ENCODE measurements at regions not wholly inside any gene's neighbourhood (a gene's known extent, or its start where the extent isn't known, plus 50 kb on each side); places are given as distances from the start of the nearest gene placed in this dataset.

- H3K27ac ChIP-seq = no peak overlapping the region
- TF ChIP-seq, protein P1, sequence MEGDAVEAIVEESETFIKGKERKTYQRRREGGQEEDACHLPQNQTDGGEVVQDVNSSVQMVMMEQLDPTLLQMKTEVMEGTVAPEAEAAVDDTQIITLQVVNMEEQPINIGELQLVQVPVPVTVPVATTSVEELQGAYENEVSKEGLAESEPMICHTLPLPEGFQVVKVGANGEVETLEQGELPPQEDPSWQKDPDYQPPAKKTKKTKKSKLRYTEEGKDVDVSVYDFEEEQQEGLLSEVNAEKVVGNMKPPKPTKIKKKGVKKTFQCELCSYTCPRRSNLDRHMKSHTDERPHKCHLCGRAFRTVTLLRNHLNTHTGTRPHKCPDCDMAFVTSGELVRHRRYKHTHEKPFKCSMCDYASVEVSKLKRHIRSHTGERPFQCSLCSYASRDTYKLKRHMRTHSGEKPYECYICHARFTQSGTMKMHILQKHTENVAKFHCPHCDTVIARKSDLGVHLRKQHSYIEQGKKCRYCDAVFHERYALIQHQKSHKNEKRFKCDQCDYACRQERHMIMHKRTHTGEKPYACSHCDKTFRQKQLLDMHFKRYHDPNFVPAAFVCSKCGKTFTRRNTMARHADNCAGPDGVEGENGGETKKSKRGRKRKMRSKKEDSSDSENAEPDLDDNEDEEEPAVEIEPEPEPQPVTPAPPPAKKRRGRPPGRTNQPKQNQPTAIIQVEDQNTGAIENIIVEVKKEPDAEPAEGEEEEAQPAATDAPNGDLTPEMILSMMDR (conservative IDR thresholded peaks at IDR 0.05) = no peak
Measured at GRCh38 chr12:91561301-91561957, 378.8 kb upstream of the DCN start.

DNA sequence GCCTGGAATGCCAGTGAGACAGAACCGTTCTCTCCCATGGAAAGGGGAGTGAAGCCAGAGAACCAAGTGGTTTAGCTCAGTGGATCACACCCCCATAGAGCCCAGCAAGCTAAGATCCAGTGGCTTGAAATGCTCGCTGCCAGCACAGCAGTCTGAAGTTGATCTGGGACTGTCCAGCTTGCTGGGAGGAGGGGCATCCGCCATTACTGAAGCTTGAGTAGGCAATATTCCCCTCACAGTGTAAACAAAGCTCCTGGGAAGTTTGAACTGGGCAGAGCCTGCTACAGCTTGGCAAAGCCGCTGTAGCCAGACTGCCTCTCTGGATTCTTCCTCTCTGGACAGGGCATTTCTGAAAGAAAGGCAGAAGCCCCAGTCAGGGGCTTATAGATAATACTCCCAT, 374.3 kb upstream of the DCN start:
- TF ChIP-seq, protein P1 (conservative IDR thresholded peaks at IDR 0.05) = no peak
- H3K27ac ChIP-seq = no peak overlapping the region

- TF ChIP-seq, protein P1 (conservative IDR thresholded peaks at IDR 0.05) = no peak
- H3K27ac ChIP-seq = no peak overlapping the region
Measured at GRCh38 chr12:91555436-91556415, 373.1 kb upstream of the DCN start.

DNA sequence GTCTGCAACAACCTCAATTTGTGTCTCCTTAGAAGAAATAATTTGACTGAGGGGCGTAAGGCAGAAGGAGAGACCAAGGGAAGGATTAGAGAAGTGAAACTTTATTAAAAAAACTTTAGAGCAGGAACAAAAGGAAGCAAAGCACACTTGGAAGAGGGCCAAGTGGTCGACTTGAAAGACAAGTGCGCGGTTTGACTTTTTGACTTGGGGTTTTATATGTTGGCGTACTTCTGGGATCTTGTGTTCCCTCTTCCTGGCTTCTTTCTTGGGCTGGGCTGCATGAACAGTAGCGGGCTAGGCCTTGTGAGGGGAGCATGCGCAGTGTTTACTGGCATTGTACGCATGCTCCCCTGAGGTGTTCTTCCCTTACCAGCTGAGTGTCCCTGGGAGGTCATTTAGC, 369.3 kb upstream of the DCN start:
- TF ChIP-seq, protein P1 (conservative IDR thresholded peaks at IDR 0.05) = no peak
- no peak overlapping the region for H3K27ac ChIP-seq

DNA sequence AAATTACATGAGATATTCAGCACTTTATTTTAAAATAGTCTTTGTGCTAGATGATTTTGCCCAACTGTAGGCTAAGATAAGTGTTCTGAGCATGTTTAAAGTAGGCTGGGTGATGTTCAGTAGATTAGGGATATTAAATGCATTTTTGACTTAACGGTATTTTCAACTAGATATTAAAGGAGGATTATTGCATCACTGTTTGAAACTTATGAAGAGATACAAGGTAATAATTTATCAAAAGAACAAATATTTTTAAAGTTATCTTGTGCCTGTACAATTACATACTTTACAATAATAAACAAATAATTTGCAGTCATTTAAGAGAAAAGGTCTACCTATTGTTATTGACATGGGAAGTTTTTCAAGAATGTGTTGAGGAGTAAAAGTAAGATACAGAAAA, 368.6 kb upstream of the DCN start:
- H3K27ac ChIP-seq = no peak overlapping the region
- TF ChIP-seq, protein P1 (conservative IDR thresholded peaks at IDR 0.05) = no peak

DNA sequence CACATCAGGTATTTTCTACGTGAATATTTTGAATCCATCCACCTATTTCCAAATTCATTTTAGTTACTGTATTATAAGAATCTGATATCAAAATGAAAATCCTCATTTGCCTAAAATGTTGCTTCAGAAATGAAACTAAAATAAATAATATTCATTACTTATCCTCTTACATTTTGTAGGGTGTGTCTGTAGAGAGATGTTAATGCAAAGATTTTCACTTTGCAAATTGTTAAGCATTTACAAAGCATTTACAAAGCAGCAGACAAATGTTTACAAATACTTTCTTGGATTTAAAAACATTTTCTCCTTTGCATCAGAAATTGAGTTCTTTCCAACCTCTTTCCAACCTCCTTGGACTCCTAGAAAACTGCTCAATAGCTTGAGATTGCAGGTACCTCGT, 360.0 kb upstream of the DCN start:
- H3K27ac ChIP-seq = no peak overlapping the region
- TF ChIP-seq, protein P1 (conservative IDR thresholded peaks at IDR 0.05) = no peak

- TF ChIP-seq, protein P1 (conservative IDR thresholded peaks at IDR 0.05) = no peak
- H3K27ac ChIP-seq = no peak overlapping the region
Measured at GRCh38 chr12:91542067-91542466, 359.4 kb upstream of the DCN start.
